Loucy (cell line): ENCODE measurements at regions not wholly inside any gene's neighbourhood (a gene's known extent, or its start where the extent isn't known, plus 50 kb on each side); places are given as distances from the start of the nearest gene placed in this dataset.

Source experiments
- EZH2phosphoT487 ChIP-seq: fragments of 200-600 bp; IDR thresholded peaks from 2 replicates; pipeline ENCODE4 v1.6.1; 2018; ENCODE audit warnings: antibody characterized with exemption, mild to moderate bottlenecking, moderate library complexity, borderline replicate concordance
- TF ChIP-seq, protein P1 (sequence below): fragments of 200-600 bp; sonication (generic); conservative IDR thresholded peaks from 2 replicates; pipeline ENCODE4 v1.5.1; 2014; ENCODE audit warnings: mild to moderate bottlenecking, antibody characterized with exemption, low read length

DNA sequence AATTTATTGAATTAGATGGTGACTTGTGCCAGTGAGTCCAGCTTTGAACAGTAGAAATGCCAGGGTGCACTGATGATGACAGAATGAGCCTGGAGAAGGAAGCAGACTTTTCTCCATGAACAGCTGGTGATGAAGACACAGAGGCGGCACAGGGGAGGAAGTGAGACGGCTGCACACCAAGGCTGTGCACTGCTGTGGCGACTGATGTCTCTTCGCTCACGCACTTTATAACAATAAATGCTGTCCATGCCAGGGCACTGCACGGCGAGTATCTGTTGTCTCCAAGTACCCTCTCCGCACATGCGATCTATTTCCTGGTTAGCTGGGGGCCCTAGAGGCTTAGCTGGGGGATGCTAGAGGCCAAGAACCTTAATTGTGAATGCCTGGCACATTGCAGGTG, 175.2 kb downstream of the TMEM200C start:
- TF ChIP-seq, protein P1, sequence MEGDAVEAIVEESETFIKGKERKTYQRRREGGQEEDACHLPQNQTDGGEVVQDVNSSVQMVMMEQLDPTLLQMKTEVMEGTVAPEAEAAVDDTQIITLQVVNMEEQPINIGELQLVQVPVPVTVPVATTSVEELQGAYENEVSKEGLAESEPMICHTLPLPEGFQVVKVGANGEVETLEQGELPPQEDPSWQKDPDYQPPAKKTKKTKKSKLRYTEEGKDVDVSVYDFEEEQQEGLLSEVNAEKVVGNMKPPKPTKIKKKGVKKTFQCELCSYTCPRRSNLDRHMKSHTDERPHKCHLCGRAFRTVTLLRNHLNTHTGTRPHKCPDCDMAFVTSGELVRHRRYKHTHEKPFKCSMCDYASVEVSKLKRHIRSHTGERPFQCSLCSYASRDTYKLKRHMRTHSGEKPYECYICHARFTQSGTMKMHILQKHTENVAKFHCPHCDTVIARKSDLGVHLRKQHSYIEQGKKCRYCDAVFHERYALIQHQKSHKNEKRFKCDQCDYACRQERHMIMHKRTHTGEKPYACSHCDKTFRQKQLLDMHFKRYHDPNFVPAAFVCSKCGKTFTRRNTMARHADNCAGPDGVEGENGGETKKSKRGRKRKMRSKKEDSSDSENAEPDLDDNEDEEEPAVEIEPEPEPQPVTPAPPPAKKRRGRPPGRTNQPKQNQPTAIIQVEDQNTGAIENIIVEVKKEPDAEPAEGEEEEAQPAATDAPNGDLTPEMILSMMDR, result no peak
- no peak for TF ChIP-seq EZH2phosphoT487
